ENCODE measurements at regions not wholly inside any gene's neighbourhood (a gene's known extent, or its start where the extent isn't known, plus 50 kb on each side); places are given as distances from the start of the nearest gene placed in this dataset.

GRCh38 chr11:92130421-92130831 lies 94.2 kb upstream of the FAT3 start:
- Histone ChIP-seq H3K27me3 (no peaks in the 10 kb centered on the region), H3K4me3 (no peak overlapping the region), H3K27ac (no peak overlapping the region), H3K36me3 (no peaks in the 10 kb centered on the region), H3K9me3 (no peaks in the 10 kb centered on the region), H3K4me1 (no peaks in the 10 kb centered on the region)
- intact Hi-C loops (cut with DNase I), result no loop called here
- TF ChIP-seq, protein P1, sequence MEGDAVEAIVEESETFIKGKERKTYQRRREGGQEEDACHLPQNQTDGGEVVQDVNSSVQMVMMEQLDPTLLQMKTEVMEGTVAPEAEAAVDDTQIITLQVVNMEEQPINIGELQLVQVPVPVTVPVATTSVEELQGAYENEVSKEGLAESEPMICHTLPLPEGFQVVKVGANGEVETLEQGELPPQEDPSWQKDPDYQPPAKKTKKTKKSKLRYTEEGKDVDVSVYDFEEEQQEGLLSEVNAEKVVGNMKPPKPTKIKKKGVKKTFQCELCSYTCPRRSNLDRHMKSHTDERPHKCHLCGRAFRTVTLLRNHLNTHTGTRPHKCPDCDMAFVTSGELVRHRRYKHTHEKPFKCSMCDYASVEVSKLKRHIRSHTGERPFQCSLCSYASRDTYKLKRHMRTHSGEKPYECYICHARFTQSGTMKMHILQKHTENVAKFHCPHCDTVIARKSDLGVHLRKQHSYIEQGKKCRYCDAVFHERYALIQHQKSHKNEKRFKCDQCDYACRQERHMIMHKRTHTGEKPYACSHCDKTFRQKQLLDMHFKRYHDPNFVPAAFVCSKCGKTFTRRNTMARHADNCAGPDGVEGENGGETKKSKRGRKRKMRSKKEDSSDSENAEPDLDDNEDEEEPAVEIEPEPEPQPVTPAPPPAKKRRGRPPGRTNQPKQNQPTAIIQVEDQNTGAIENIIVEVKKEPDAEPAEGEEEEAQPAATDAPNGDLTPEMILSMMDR (IDR thresholded peaks at IDR 0.05), result no peak
- DNase-seq (ENCODE audit: low spot score in 2 of 2), result no peak

DNA sequence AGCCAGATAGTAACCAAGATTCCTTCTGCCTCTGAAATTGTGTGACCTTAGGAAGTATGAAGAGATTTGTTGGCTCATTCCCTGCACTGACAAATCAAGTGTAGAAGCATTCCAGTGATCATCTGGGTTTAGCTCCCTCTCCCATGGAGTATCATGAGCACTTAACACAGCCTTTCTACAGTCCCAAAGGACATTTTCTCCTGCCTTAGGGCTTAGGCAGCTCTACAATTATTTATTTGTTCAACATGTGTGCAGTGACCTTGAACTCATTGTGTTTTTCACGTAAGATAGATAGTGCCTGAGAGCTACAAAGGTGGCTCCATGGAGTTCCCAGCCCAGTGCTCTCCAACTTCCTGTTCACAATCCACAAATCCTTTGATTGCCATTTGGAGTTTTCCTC lies 94.8 kb upstream of the FAT3 start:
- no peak overlapping the region for H3K27ac ChIP-seq
- intact Hi-C loops (cut with DNase I), result no loop called here
- DNase-seq (ENCODE audit: low spot score in 2 of 2), result no peak
- TF ChIP-seq, protein P1 (IDR thresholded peaks at IDR 0.05), result no peak
- H3K4me1 ChIP-seq, result no peaks in the 10 kb centered on the region
- no peaks in the 10 kb centered on the region for H3K27me3 ChIP-seq
- no peaks in the 10 kb centered on the region for H3K9me3 ChIP-seq
- no peak overlapping the region for H3K4me3 ChIP-seq
- H3K36me3 ChIP-seq, result no peaks in the 10 kb centered on the region

DNA sequence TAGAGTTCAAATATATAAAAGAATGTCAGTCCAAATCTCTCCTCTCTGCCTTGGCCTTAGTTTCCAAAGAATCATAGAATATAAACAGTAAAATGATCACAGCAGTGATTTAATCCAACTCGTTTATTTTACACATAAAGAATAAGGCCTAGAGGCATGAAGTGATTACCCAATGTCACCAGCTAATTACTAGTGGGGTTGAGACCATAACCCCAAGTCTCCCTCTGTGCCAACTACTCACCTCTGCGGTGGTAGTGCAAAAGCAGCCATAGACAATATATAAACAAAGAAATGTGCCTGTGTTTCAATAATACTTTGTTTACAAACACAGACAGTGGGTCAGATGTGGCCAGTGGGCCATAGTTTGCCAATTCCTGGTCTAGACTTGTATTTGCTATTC lies 96.6 kb upstream of the FAT3 start:
- no peak overlapping the region for H3K4me3 ChIP-seq
- no peaks in the 10 kb centered on the region for H3K9me3 ChIP-seq
- H3K27me3 ChIP-seq, result no peaks in the 10 kb centered on the region
- no peaks in the 10 kb centered on the region for H3K4me1 ChIP-seq
- H3K27ac ChIP-seq, result no peak overlapping the region
- H3K36me3 ChIP-seq, result no peaks in the 10 kb centered on the region
- intact Hi-C loops (cut with DNase I), result no loop called here
- DNase-seq (ENCODE audit: low spot score in 2 of 2), result no peak
- TF ChIP-seq, protein P1 (IDR thresholded peaks at IDR 0.05), result no peak

- TF ChIP-seq, protein P1 (IDR thresholded peaks at IDR 0.05), result no peak
- H3K36me3 ChIP-seq, result no peaks in the 10 kb centered on the region
- no peak overlapping the region for H3K4me3 ChIP-seq
- H3K9me3 ChIP-seq, result no peaks in the 10 kb centered on the region
- H3K27me3 ChIP-seq, result no peaks in the 10 kb centered on the region
- no peak for DNase-seq (ENCODE audit: low spot score in 2 of 2)
- H3K4me1 ChIP-seq, result no peaks in the 10 kb centered on the region
- H3K27ac ChIP-seq, result no peak overlapping the region
- intact Hi-C loops (cut with DNase I), result no loop called here
Observed at GRCh38 chr11:92125321-92125720, 99.3 kb upstream of the FAT3 start.

- no peak overlapping the region for H3K27ac ChIP-seq
- H3K4me3 ChIP-seq, result no peak overlapping the region
- no peak for DNase-seq (ENCODE audit: low spot score in 2 of 2)
- intact Hi-C loops (cut with DNase I), result no loop called here
- no peaks in the 10 kb centered on the region for H3K27me3 ChIP-seq
- H3K4me1 ChIP-seq, result no peaks in the 10 kb centered on the region
- TF ChIP-seq, protein P1 (IDR thresholded peaks at IDR 0.05), result no peak
- H3K36me3 ChIP-seq, result no peaks in the 10 kb centered on the region
- peaks cover 0 to 6% of the 10 kb centered on the region in 2 donors for H3K9me3 ChIP-seq
Observed at GRCh38 chr11:92123540-92123939, 101.1 kb upstream of the FAT3 start.

GRCh38 chr11:92122561-92122960 lies 102.1 kb upstream of the FAT3 start:
- H3K36me3 ChIP-seq, result no peaks in the 10 kb centered on the region
- no peak overlapping the region for H3K27ac ChIP-seq
- intact Hi-C loops (cut with DNase I), result no loop called here
- no peak overlapping the region for H3K4me3 ChIP-seq
- peaks cover 0 to 6% of the 10 kb centered on the region in 2 donors for H3K9me3 ChIP-seq
- no peak for DNase-seq (ENCODE audit: low spot score in 2 of 2)
- no peaks in the 10 kb centered on the region for H3K27me3 ChIP-seq
- no peaks in the 10 kb centered on the region for H3K4me1 ChIP-seq
- TF ChIP-seq, protein P1 (IDR thresholded peaks at IDR 0.05), result no peak

Measured in ascending aorta (tissue), 2 donors.